Stomach smooth muscle (tissue), 2 donors: ENCODE measurements at regions not wholly inside any gene's neighbourhood (a gene's known extent, or its start where the extent isn't known, plus 50 kb on each side); places are given as distances from the start of the nearest gene placed in this dataset.
"Not testable (repeated sequence)": the region's sequence is repeated elsewhere in the genome, so short reads cannot be mapped to it uniquely, and the experiment has no call there.

Experiments
- H3K27ac ChIP-seq: one replicate; pipeline ENCODE4 v1.7.0; 2013; ENCODE audit warnings: mild to moderate bottlenecking, low read length, inconsistent platforms
- H3K27me3 ChIP-seq, 2 donors: one replicate each; pipeline ENCODE4 v1.7.0; 2013; ENCODE audit warnings: low read length in 2 of 2; ENCODE audit not compliant: insufficient read depth in 2 of 2, control insufficient read depth in 1 of 2
- H3K36me3 ChIP-seq, 2 donors: one replicate each; pipeline ENCODE4 v1.7.0; 2013; ENCODE audit warnings: low read length in 2 of 2; ENCODE audit not compliant: control insufficient read depth in 2 of 2, insufficient read depth in 2 of 2
- H3K4me1 ChIP-seq: one replicate; pipeline ENCODE4 v1.7.0; 2013; ENCODE audit warnings: low read length; ENCODE audit not compliant: control insufficient read depth, insufficient read depth
- H3K4me3 ChIP-seq, 2 donors: one replicate each; pipeline ENCODE4 v1.7.0; 2013; ENCODE audit warnings: low read length in 2 of 2
- H3K9ac ChIP-seq, 2 donors: one replicate each; pipeline ENCODE4 v1.7.0; 2013; ENCODE audit warnings: low read length in 2 of 2, mild to moderate bottlenecking in 1 of 2
- H3K9me3 ChIP-seq, 2 donors: one replicate each; pipeline ENCODE4 v1.7.0; 2013; ENCODE audit warnings: low read length in 2 of 2; ENCODE audit not compliant: control insufficient read depth in 2 of 2
- donor health status: healthy.
- donor health status: Pancreatic carcinoma.

GRCh38 chr10:131041441-131041840 lies 270.1 kb downstream of the TCERG1L start:
- peaks cover 0 to 2% of the 10 kb centered on the region in 2 donors for H3K27me3 ChIP-seq
- no peaks in the 10 kb centered on the region for H3K36me3 ChIP-seq
- no peak overlapping the region for H3K27ac ChIP-seq
- H3K9me3 ChIP-seq: no peaks in the 10 kb centered on the region
- no peak overlapping the region for H3K9ac ChIP-seq
- H3K4me3 ChIP-seq: no peak overlapping the region
- no peaks in the 10 kb centered on the region for H3K4me1 ChIP-seq

- H3K36me3 ChIP-seq, H3K9me3 ChIP-seq, H3K4me3 ChIP-seq, H3K27me3 ChIP-seq, H3K4me1 ChIP-seq, H3K9ac ChIP-seq, H3K27ac ChIP-seq: not testable (repeated sequence)
These were observed 269.5 kb downstream of the TCERG1L start for GRCh38 chr10:131042015-131042414.
